HG03520 (cell line): ENCODE measurements at regions not wholly inside any gene's neighbourhood (a gene's known extent, or its start where the extent isn't known, plus 50 kb on each side); places are given as distances from the start of the nearest gene placed in this dataset.
A peak's percentile ranks its signal among the peaks of the same experiment; 100 is the strongest.
"Not testable (repeated sequence)": the region's sequence is repeated elsewhere in the genome, so short reads cannot be mapped to it uniquely, and the experiment has no call there.

Experiments
- ATAC-seq: cut with Tn5 transposase; IDR thresholded peaks from one replicate; pipeline ENCODE4 v1.9.1; 2021; ENCODE audit warnings: mild to moderate bottlenecking, moderate library complexity; ENCODE audit not compliant: unreplicated experiment

DNA sequence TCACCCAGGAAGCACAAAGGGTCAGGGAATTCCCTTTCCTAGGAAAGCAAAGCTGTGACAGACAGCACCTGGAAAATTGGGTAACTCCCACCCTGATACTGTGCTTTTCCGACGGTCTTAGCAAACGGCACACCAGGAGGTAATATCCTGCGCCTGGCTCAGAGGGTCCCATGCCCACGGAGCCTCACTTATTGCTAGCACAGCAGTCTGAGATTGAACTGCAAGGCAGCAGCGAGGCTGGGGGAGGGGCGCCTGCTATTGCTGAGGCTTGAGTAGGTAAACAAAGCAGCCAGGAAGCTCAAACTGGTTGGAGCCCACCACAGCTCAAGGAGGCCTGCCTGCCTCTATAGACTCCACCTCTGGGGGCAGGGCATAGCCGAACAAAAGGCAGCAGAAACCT lies 1697.1 kb upstream of the C9orf72 start:
- not testable (repeated sequence) for ATAC-seq

GRCh38 chr9:29282121-29282520 lies 1708.8 kb upstream of the C9orf72 start:
- ATAC-seq: no peak

GRCh38 chr9:29285818-29286217 lies 1712.5 kb upstream of the C9orf72 start:
- ATAC-seq: no peak

GRCh38 chr9:29289365-29289764 lies 1716.1 kb upstream of the C9orf72 start:
- no peak for ATAC-seq

DNA sequence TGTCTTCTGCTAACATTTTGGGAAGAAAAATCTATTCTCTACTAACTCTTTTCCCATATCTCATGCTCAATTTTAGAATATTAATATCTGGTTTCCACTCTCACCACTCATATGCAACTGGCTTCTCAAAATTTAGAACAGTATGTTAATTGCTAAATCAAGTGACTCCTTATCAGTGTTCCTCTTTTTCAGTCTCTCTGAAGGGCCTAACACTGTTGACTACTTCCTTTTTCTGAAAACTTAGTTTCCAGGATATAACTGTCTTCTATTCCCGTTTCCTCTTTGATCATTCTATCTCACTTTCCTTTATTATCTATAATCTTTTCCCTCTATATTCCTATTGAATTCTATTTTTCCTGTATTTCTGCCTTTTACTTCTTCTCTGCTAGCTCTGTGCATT lies 1717.2 kb upstream of the C9orf72 start:
- no peak for ATAC-seq

GRCh38 chr9:29297592-29297991 lies 1724.3 kb upstream of the C9orf72 start:
- ATAC-seq: no peak

- no peak for ATAC-seq
These were observed 1737.9 kb upstream of the C9orf72 start for GRCh38 chr9:29311221-29311620.

DNA sequence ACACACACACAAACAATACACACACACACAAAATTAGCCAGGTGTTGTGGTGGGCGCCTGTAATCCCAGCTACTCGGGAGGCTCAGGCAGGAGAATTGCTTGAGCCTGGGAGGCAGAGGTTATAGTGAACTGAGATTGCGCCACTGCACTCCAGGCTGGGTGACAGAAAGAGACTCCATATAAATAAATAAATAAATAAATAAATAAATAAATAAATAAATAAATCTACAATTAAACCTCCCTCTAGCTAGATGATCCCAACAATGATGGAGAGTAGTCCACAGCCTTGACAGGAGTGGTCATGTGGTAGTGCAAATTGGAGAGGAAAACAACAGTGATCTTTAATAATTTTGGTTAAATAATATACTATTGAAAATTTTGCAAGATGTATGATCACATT lies 1739.0 kb upstream of the C9orf72 start:
- no peak for ATAC-seq

GRCh38 chr9:29319736-29320513 lies 1746.6 kb upstream of the C9orf72 start:
- ATAC-seq: no peak

GRCh38 chr9:29322240-29322639 lies 1749.0 kb upstream of the C9orf72 start:
- peak; percentile 59 for ATAC-seq

- no peak for ATAC-seq
These were observed 1752.6 kb upstream of the C9orf72 start for GRCh38 chr9:29325894-29326293.

DNA sequence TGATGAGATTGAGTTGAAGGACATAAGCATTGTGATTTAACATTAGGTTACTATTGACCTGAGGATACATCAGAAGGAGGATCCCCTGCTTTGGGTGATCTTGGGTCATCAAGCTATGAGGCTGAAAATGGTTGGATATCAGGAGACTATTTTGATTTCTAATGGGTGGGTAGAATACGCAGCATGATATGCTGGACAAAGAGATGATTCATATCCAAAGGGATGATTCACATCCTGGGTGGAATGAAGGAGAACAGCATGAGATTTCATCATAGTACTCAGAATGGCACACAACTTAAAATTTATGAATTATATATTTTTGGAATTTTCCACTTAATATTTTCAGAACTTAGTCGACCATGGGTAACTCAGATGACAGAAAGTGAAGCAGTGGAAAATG lies 1759.5 kb upstream of the C9orf72 start:
- no peak for ATAC-seq

DNA sequence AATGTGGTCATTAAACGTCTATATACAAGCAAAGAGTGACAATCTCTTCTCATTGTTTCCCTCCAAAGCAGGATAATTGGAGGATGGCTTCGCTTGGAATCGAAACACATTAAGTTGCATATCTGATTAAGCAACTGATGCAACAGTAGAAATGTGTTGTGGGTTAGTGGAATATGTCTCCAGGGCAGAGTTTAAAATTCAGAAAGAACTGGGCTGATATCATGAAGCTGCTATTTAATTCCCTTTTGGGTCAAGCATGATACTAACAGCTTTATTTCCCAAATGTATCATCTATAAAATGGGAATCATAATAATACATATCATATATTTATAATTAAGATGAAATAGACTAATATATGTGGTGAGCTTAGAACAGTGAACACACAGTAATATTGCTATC lies 1763.0 kb upstream of the C9orf72 start:
- ATAC-seq: no peak

- no peak for ATAC-seq
These were observed 1766.1 kb upstream of the C9orf72 start for GRCh38 chr9:29339387-29339786.

DNA sequence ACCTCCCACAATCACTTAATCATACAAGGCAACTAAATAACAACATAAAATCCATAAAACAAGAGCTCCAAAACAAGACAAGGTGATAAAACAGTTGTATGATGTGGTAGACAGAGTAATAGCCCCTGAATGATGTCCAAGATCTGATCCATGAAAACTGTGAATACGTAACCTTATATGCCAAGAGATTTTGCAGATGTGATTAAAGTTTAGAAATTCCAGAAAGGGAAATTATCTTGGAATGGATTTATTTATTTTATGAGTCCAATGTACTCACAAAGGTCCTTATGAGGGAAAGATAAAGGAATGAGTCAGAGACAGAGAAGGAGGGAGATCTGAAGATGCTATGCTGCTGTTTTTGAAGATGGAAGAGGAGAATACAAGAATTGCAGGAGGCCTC lies 1775.7 kb upstream of the C9orf72 start:
- no peak for ATAC-seq

DNA sequence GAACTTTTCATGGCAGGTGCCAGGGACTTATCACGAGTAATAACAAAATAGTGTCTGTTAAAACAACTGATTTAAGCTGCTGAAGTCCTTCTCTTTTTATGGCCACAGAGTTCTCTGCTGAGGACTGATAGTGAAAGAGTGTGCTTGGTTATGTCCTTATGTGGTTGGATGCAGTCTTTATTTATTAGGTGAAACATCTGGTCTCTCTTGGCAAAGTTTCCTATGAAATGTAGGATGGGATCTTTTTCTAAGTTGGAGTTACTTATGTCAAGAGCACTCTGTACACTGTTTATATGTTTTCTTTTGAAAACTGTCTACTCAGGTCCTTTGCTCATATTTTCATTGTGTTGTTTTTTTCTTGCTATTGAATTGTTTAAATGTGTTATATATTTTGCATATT lies 1816.1 kb upstream of the C9orf72 start:
- ATAC-seq: no peak

GRCh38 chr9:29390859-29391258 lies 1817.6 kb upstream of the C9orf72 start:
- ATAC-seq: no peak

DNA sequence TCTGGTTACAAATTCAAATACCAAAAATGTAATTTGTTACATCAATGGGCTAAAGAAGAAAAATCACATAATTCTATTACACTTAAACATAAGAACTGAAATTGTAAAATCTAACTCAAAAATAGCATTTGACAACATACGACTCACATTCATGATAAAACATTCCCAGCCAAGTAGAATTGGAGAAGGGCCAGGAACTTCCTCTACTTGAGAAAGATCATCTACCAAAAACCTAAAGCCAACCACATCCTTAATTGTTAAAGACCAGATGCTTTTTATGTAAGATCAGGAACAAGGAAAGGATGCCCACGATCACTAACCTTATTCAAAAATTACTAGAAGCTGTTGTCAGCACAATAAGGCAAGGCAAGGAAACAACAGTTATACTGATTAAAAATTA lies 1819.8 kb upstream of the C9orf72 start:
- no peak for ATAC-seq

DNA sequence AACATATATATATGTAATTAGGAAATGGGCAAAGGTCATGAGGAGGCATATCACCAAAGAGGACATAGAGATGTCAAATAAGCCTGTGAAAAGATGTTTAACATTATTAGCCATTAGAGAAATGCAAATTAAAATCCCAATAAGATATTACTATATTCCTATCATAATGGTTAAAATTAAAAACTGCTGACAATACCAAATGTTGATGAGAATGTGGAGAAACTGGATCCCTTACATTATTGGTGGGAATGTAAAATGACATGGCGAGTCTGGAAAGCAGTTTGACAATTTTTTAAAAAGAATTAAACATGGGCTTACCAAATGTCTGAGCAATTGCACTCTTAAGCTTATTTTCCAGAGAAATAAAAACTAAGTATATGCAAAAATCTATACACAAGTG lies 1821.6 kb upstream of the C9orf72 start:
- no peak for ATAC-seq

- no peak for ATAC-seq
These were observed 1823.9 kb upstream of the C9orf72 start for GRCh38 chr9:29397148-29397547.

DNA sequence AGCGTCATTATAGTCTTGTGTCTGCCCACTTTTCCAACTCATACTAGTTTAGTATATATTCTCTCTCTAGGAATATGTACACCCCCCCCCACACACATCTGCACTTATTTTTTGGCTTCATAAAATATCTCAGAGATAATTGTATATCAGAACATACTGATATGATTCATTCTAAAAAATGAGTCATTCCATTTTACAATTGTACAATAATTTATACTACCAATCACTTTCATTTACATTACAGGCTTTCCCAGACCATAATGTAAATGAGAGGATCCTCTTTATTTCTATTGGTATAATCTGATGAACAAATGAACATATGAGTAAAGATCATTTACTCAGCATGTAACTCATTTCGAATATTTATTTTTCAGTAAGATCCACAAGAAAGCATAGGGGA lies 1842.9 kb upstream of the C9orf72 start:
- no peak for ATAC-seq

DNA sequence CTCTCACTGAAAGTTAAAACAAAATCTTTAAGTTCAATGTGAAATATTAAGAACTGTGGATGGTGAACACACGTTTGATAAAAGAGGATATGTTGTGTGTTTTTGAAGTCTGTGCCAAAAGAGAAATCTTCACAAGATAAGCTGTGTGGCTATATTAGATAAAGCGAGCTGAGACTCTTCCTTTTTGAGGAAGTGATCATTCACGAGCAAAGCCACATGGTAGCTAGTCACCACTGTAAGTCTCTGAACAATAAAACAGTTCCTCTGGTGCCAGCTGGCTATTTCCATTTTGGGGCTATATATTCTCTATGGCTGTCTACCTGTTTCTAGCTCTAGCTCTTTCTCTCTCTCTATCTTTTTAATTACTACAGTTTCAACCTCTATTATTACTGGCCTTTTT lies 1849.2 kb upstream of the C9orf72 start:
- no peak for ATAC-seq

- no peak for ATAC-seq
These were observed 1858.9 kb upstream of the C9orf72 start for GRCh38 chr9:29432191-29432590.
